Hepatocyte (in vitro differentiated cells): ENCODE measurements at regions not wholly inside any gene's neighbourhood (a gene's known extent, or its start where the extent isn't known, plus 50 kb on each side); places are given as distances from the start of the nearest gene placed in this dataset.
"Not testable (repeated sequence)": the region's sequence is repeated elsewhere in the genome, so short reads cannot be mapped to it uniquely, and the experiment has no call there.

Source experiments
- EZH2 ChIP-seq: fragments of 200-600 bp; sonication (generic); IDR thresholded peaks from 2 replicates; pipeline ENCODE4 v1.6.1; 2016; ENCODE audit warnings: antibody characterized with exemption, mild to moderate bottlenecking, borderline replicate concordance
- EZH2phosphoT487 ChIP-seq: fragments of 200-600 bp; sonication (generic); IDR thresholded peaks from one replicate; pipeline ENCODE4 v1.6.1; 2018; ENCODE audit warnings: antibody characterized with exemption, mild to moderate bottlenecking, low read depth, moderate library complexity; ENCODE audit not compliant: unreplicated experiment, severe bottlenecking
- TF ChIP-seq, protein P1 (sequence below): fragments of 200-600 bp; sonication (generic); IDR thresholded peaks from 2 replicates; pipeline ENCODE4 v1.5.1; 2016; ENCODE audit warnings: antibody characterized with exemption, mild to moderate bottlenecking; ENCODE audit not compliant: poor library complexity

DNA sequence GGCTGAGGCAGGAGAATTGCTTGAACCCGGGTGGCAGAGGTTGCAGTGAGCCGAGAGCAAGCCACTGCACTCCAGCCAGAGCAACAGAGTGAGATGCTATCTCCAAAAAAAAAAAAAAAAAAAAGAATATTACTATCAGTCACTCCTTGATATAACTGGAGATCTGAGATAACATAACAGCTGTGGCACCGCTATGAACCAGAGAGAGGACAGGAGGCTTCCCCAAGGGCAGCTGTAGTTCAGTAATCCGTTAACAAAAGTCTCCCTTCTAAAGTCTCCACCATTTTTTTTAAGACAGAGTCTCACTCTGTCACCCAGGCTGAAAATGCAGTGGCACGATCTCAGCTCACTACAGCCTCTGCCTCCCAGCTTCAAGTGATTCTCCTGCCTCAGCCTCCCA lies 120.5 kb downstream of the SEPTIN7 start:
- TF ChIP-seq, protein P1, sequence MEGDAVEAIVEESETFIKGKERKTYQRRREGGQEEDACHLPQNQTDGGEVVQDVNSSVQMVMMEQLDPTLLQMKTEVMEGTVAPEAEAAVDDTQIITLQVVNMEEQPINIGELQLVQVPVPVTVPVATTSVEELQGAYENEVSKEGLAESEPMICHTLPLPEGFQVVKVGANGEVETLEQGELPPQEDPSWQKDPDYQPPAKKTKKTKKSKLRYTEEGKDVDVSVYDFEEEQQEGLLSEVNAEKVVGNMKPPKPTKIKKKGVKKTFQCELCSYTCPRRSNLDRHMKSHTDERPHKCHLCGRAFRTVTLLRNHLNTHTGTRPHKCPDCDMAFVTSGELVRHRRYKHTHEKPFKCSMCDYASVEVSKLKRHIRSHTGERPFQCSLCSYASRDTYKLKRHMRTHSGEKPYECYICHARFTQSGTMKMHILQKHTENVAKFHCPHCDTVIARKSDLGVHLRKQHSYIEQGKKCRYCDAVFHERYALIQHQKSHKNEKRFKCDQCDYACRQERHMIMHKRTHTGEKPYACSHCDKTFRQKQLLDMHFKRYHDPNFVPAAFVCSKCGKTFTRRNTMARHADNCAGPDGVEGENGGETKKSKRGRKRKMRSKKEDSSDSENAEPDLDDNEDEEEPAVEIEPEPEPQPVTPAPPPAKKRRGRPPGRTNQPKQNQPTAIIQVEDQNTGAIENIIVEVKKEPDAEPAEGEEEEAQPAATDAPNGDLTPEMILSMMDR, result not testable (repeated sequence)
- not testable (repeated sequence) for TF ChIP-seq EZH2, EZH2phosphoT487
